Neuronal stem cell (in vitro differentiated cells): ENCODE measurements at regions not wholly inside any gene's neighbourhood (a gene's known extent, or its start where the extent isn't known, plus 50 kb on each side); places are given as distances from the start of the nearest gene placed in this dataset.

Experiments
- DNase-seq: peaks from one replicate; pipeline ENCODE4 v3.0.0-alpha.2; 2013; ENCODE audit warnings: low spot score
- H2AFZ ChIP-seq: one replicate; pipeline ENCODE4 v1.6.1; 2013; ENCODE audit warnings: mild to moderate bottlenecking, low read length, inconsistent platforms
- H2AK5ac ChIP-seq: 2 replicates; pipeline ENCODE4 v1.6.1; 2013; ENCODE audit warnings: low read depth, mild to moderate bottlenecking, inconsistent platforms, low read length, moderate library complexity, mixed read lengths
- H2BK120ac ChIP-seq: 2 replicates; pipeline ENCODE4 v1.6.1; 2013; ENCODE audit warnings: low read depth, mild to moderate bottlenecking, inconsistent platforms, low read length, moderate library complexity, mixed read lengths
- H2BK12ac ChIP-seq: one replicate; pipeline ENCODE4 v1.6.1; 2013; ENCODE audit warnings: low read length, inconsistent platforms
- H2BK15ac ChIP-seq: 2 replicates; pipeline ENCODE4 v1.6.1; 2013; ENCODE audit warnings: mild to moderate bottlenecking, low read length, inconsistent platforms, mixed read lengths
- H2BK5ac ChIP-seq: one replicate; pipeline ENCODE4 v1.6.1; 2013; ENCODE audit warnings: inconsistent platforms, mild to moderate bottlenecking, low read length, moderate library complexity
- H3K14ac ChIP-seq: one replicate; pipeline ENCODE4 v1.6.1; 2013; ENCODE audit warnings: low read length, inconsistent platforms
- H3K18ac ChIP-seq: 2 replicates; pipeline ENCODE4 v1.6.1; 2013; ENCODE audit warnings: low read length, inconsistent platforms
- H3K23ac ChIP-seq: 2 replicates; pipeline ENCODE4 v1.6.1; 2013; ENCODE audit warnings: low read depth, mild to moderate bottlenecking, mixed read lengths, low read length, inconsistent platforms; ENCODE audit not compliant: poor library complexity
- H3K27ac ChIP-seq: replicated peaks from 3 replicates; pipeline ENCODE4 v1.5.1; 2013; ENCODE audit warnings: low read length, inconsistent platforms
- H3K27me3 ChIP-seq, 3 experiments: 2 replicates each; pipeline ENCODE4 v1.6.1; 2013; ENCODE audit warnings: low read length in 3 of 3, mild to moderate bottlenecking in 2 of 3, inconsistent platforms in 1 of 3, low read depth in 1 of 3, mixed read lengths in 1 of 3, moderate library complexity in 1 of 3; ENCODE audit not compliant: control insufficient read depth in 3 of 3, insufficient read depth in 3 of 3
- H3K36me3 ChIP-seq, 2 donors: replicated peaks in 1 of 2; 2 replicates each; pipeline ENCODE4 v1.6.1; 2013; ENCODE audit warnings: low read length in 2 of 2; ENCODE audit not compliant: control insufficient read depth in 2 of 2, insufficient read depth in 2 of 2
- H3K4ac ChIP-seq: 2 replicates; pipeline ENCODE4 v1.6.1; 2013; ENCODE audit warnings: inconsistent platforms, mild to moderate bottlenecking, low read length, moderate library complexity
- H3K4me1 ChIP-seq, 2 donors: 1 replicate in 1 of 2; 2 replicates in 1 of 2; pipeline ENCODE4 v1.6.1; 2013; ENCODE audit warnings: low read length in 2 of 2, low read depth in 1 of 2; ENCODE audit not compliant: control insufficient read depth in 2 of 2, insufficient read depth in 1 of 2
- H3K4me2 ChIP-seq: one replicate; pipeline ENCODE4 v1.6.1; 2013; ENCODE audit warnings: mild to moderate bottlenecking, low read length, inconsistent platforms; ENCODE audit not compliant: insufficient read depth, poor library complexity, severe bottlenecking
- H3K4me3 ChIP-seq, 2 donors: 2 replicates each; pipeline ENCODE4 v1.5.1; 2013; ENCODE audit warnings: low read length in 2 of 2, mild to moderate bottlenecking in 2 of 2, inconsistent platforms in 1 of 2, moderate library complexity in 1 of 2
- H3K79me1 ChIP-seq: one replicate; pipeline ENCODE4 v1.6.1; 2013; ENCODE audit warnings: low read depth, mild to moderate bottlenecking, inconsistent platforms, low read length, moderate library complexity
- H3K9ac ChIP-seq: one replicate; pipeline ENCODE4 v1.6.1; 2013; ENCODE audit warnings: mild to moderate bottlenecking, low read depth, low read length, inconsistent platforms; ENCODE audit not compliant: poor library complexity
- H3K9me3 ChIP-seq, 2 donors: replicated peaks in 1 of 2; 2 replicates each; pipeline versions ENCODE3 to v1.6.1; 2013; ENCODE audit warnings: low read length in 2 of 2, mild to moderate bottlenecking in 2 of 2, inconsistent platforms in 1 of 2, low read depth in 1 of 2, mixed read lengths in 1 of 2, moderate library complexity in 1 of 2; ENCODE audit not compliant: control insufficient read depth in 2 of 2, insufficient read depth in 1 of 2
- H4K8ac ChIP-seq: one replicate; pipeline ENCODE4 v1.6.1; 2013; ENCODE audit warnings: low read depth, mild to moderate bottlenecking, inconsistent platforms, low read length, moderate library complexity
- H4K91ac ChIP-seq: one replicate; pipeline ENCODE4 v1.6.1; 2013; ENCODE audit warnings: low read length, low read depth, mild to moderate bottlenecking, inconsistent platforms; ENCODE audit not compliant: poor library complexity
- WGBS, 2 donors: extraction: QIAGEN DNeasy Blood & Tissue Kit; methylation state at CpG; one replicate each; pipeline ENCODE4 v1.1.7; 2013; ENCODE audit warnings: missing lambda C conversion rate in 2 of 2, mixed read lengths in 1 of 2; ENCODE audit not compliant: insufficient read length in 2 of 2, insufficient replicate concordance in 1 of 2; ENCODE audit errors: extremely low coverage in 2 of 2; 5-methylcytosine and 5-hydroxymethylcytosine counted together

DNA sequence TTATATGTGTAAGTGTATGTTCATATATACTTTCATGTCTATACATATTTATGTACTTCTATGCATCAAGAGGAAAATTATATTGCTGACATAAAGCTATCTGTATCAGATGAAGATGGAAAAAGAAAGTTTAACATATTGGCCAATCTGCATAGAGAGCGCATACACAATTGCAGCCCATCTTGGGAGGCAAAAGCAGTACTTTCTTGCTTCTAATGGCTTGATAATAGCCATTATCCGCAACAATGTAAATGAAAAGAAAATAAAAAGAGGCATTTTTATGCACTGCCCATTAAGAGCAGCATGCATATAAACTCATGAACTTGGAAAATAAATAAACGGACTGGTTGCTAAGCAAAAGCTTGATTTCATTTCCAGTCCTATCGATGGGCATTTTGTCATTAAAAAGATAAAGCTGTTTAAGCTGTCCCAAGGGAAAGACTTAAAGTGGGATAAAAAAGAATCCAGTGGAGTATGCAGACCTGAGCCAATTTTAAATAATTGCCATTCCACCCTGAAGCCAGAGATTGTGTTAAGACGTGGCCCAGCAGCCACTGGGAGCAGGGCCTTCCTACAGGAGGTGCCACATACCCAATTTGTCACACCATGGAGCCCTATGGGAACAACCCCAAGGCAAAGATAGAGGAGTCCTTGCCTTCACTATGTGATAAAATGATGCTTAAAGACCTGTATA lies 183.6 kb upstream of the CDH11 start:
- Histone ChIP-seq H3K36me3 (no peaks in the 10 kb centered on the region), H2AFZ (no peak overlapping the region), H2BK120ac (no peak overlapping the region), H3K9ac (no peak overlapping the region), H3K4me3 (no peak overlapping the region), H2BK5ac (no peak overlapping the region), H3K27ac (no peak overlapping the region), H3K4ac (no peak overlapping the region), H3K23ac (no peak overlapping the region), H3K79me1 (no peaks in the 10 kb centered on the region), H2AK5ac (no peak overlapping the region), H4K8ac (no peak overlapping the region), H2BK12ac (no peak overlapping the region), H3K9me3 (no peaks in the 10 kb centered on the region), H3K27me3 (no peaks in the 10 kb centered on the region), H4K91ac (no peak overlapping the region), H3K4me1 (peaks cover 0 to 3% of the 10 kb centered on the region in 2 donors), H3K4me2 (no peak overlapping the region), H2BK15ac (no peak overlapping the region), H3K14ac (no peak overlapping the region), H3K18ac (no peak overlapping the region)
- no peak for DNase-seq
- no CpG with 5 or more reads among the region's 5 CpGs for WGBS, 2 donors

DNA sequence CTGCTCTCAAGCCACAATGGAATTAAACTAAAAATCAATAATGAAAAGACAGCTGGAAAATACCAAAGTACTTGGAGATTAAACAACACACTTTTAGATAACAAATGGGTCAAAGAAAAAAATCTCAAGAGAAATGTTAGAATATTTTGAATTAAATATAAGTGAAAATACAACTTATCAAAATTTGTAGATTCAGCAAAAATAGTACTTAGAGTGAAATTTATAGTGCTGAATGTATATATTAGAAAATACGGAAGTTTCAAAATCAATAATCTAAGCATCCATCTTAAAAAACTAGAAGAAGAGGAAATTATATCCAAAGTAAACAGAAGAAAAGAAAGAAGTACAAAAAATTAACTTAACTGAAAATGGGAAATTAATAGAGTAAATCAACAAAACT lies 179.2 kb upstream of the CDH11 start:
- no peak overlapping the region for H3K18ac ChIP-seq
- no CpG with 5 or more reads among the region's 1 CpG for WGBS, 2 donors
- no peak overlapping the region for H2BK5ac ChIP-seq
- no peak overlapping the region for H2AFZ ChIP-seq
- H3K9me3 ChIP-seq, result no peaks in the 10 kb centered on the region
- no peak overlapping the region for H3K4me2 ChIP-seq
- no peak overlapping the region for H3K23ac ChIP-seq
- H3K4me3 ChIP-seq, result no peak overlapping the region
- H2BK15ac ChIP-seq, result no peak overlapping the region
- no peak overlapping the region for H4K91ac ChIP-seq
- H4K8ac ChIP-seq, result no peak overlapping the region
- H3K36me3 ChIP-seq, result no peaks in the 10 kb centered on the region
- no peak overlapping the region for H3K14ac ChIP-seq
- no peak overlapping the region for H3K27ac ChIP-seq
- no peak for DNase-seq
- no peak overlapping the region for H2BK120ac ChIP-seq
- H3K4me1 ChIP-seq, result no peaks in the 10 kb centered on the region
- no peaks in the 10 kb centered on the region for H3K79me1 ChIP-seq
- H3K27me3 ChIP-seq, result no peaks in the 10 kb centered on the region
- no peak overlapping the region for H3K4ac ChIP-seq
- no peak overlapping the region for H2AK5ac ChIP-seq
- no peak overlapping the region for H2BK12ac ChIP-seq
- no peak overlapping the region for H3K9ac ChIP-seq

DNA sequence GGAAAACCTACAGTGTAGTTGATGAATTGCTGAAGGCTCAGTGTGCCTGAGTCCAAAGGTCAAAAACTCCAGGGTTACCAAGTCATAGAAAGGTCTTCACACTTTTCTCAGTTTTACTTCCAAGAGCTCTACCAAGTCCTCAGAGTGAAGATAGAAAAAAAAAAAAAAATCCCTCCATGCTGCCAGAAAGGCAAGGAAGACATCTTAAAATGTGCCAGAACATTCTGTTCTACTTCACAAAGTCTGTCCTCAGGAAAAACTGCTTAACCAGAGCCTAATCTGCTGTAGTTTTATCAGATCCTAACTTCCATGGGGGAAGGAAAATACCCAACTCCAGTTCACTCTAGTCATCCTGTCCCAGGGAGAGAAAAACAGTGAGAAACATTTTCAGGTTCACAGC lies 175.6 kb upstream of the CDH11 start:
- H3K27ac ChIP-seq, result no peak overlapping the region

DNA sequence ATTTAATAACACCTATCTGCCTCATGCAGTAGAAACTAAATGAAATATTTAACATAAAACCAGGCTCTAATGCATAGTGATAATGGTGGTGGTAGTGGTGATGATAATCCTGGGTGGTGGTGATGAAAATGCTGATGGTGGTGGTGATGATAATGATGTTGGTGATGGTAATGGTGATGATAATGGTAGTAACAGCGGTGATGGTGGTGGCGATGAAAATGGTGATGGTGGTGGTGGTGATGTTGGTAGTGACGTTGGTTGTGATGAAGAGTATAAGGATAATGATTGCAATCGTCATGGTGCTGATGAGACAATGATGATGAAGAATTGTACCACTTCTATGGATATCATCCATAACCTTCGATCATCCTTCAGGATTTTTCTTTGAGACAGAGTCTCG lies 173.7 kb upstream of the CDH11 start:
- Histone ChIP-seq H2AFZ (no peak overlapping the region), H4K8ac (no peak overlapping the region), H3K14ac (no peak overlapping the region), H2AK5ac (no peak overlapping the region), H3K27me3 (no peaks in the 10 kb centered on the region), H3K4me3 (no peak overlapping the region), H2BK5ac (no peak overlapping the region), H3K4me1 (peaks cover 0 to 4% of the 10 kb centered on the region in 2 donors), H2BK120ac (no peak overlapping the region), H3K27ac (no peak overlapping the region), H3K4ac (no peak overlapping the region), H2BK15ac (no peak overlapping the region), H3K23ac (no peak overlapping the region), H3K4me2 (no peak overlapping the region), H3K9ac (no peak overlapping the region), H4K91ac (no peak overlapping the region), H3K79me1 (no peaks in the 10 kb centered on the region), H2BK12ac (no peak overlapping the region), H3K18ac (no peak overlapping the region), H3K9me3 (no peaks in the 10 kb centered on the region), H3K36me3 (no peaks in the 10 kb centered on the region)
- DNase-seq, result no peak
- WGBS, 2 donors, result 100% methylated on average over 2 of the region's 6 CpGs; no CpG with 5 or more reads in 1 of the 2 donors

More for the DNA sequence above, 175.6 kb upstream of the CDH11 start:
- Histone ChIP-seq H3K79me1 (no peaks in the 10 kb centered on the region), H2BK15ac (no peak overlapping the region), H4K8ac (no peak overlapping the region), H2BK12ac (no peak overlapping the region), H3K4me2 (no peak overlapping the region), H2AK5ac (no peak overlapping the region), H2BK5ac (no peak overlapping the region), H2BK120ac (no peak overlapping the region), H3K4ac (no peak overlapping the region), H3K14ac (no peak overlapping the region), H2AFZ (no peak overlapping the region), H3K18ac (no peak overlapping the region), H3K4me1 (peaks cover 0 to 4% of the 10 kb centered on the region in 2 donors), H3K4me3 (no peak overlapping the region), H3K36me3 (no peaks in the 10 kb centered on the region), H3K9ac (no peak overlapping the region), H3K27me3 (no peaks in the 10 kb centered on the region), H4K91ac (no peak overlapping the region), H3K9me3 (no peaks in the 10 kb centered on the region), H3K23ac (no peak overlapping the region)
- no peak for DNase-seq
